IMR-90 (cell line): ENCODE measurements at regions not wholly inside any gene's neighbourhood (a gene's known extent, or its start where the extent isn't known, plus 50 kb on each side); places are given as distances from the start of the nearest gene placed in this dataset.

Source experiments
- ATAC-seq: fragments of 200-7000 bp; cut with Tn5 transposase; 2 replicates; pipeline ENCODE4 v1.9.1; 2020; ENCODE audit warnings: low read depth, mild to moderate bottlenecking, moderate library complexity
- BruUV-seq: library from RNA; stranded (reverse); fragments of 400-500 nt; replicated peaks from 2 replicates; lab custom pipeline; 2021; lab: Mats Ljungman, UMichigan
- CTCF ChIA-PET: fragments of 300-600 bp; formaldehyde crosslinking; extraction: SDS; loops from one replicate; lab custom pipeline; 2021; ENCODE audit warnings: antibody characterized with exemption; lab: Yijun Ruan, JAX
- POLR2A ChIA-PET: fragments of 300-600 bp; sonication (Branson Sonifier 250); formaldehyde crosslinking; loops from one replicate; lab custom pipeline; 2022; ENCODE audit warnings: antibody characterized with exemption; ENCODE audit not compliant: unreplicated experiment; lab: Charles Lee
- DNase-seq: peaks from one replicate; pipeline ENCODE4 v3.0.0; 2013
- H2AFZ ChIP-seq: replicated peaks from 2 replicates; pipeline ENCODE3; 2013; ENCODE audit warnings: low read length, mild to moderate bottlenecking; ENCODE audit not compliant: poor library complexity
- H2AK5ac ChIP-seq: 2 replicates; pipeline ENCODE4 v1.6.1; 2013; ENCODE audit warnings: low read depth, low read length, inconsistent platforms
- H2AK9ac ChIP-seq: replicated peaks from 2 replicates; pipeline ENCODE3; 2013; ENCODE audit warnings: mild to moderate bottlenecking, low read depth, low read length, moderate library complexity; ENCODE audit not compliant: poor library complexity
- H2BK120ac ChIP-seq: 2 replicates; pipeline ENCODE4 v1.6.1; 2013; ENCODE audit warnings: low read depth, low read length, inconsistent platforms
- H2BK15ac ChIP-seq: 3 replicates; pipeline ENCODE4 v1.6.1; 2013; ENCODE audit warnings: low read depth, low read length, inconsistent platforms
- H2BK20ac ChIP-seq: 2 replicates; pipeline ENCODE4 v1.6.1; 2013; ENCODE audit warnings: low read depth, mild to moderate bottlenecking, inconsistent platforms, low read length, moderate library complexity
- H2BK5ac ChIP-seq: 2 replicates; pipeline ENCODE4 v1.6.1; 2013; ENCODE audit warnings: mild to moderate bottlenecking, low read depth, low read length, inconsistent platforms; ENCODE audit not compliant: poor library complexity, severe bottlenecking
- H3K14ac ChIP-seq: replicated peaks from 2 replicates; pipeline ENCODE4 v1.6.1; 2013; ENCODE audit warnings: low read depth, low read length, inconsistent platforms
- H3K18ac ChIP-seq: 2 replicates; pipeline ENCODE4 v1.6.1; 2013; ENCODE audit warnings: low read depth, low read length, control low read depth
- H3K23ac ChIP-seq: 2 replicates; pipeline ENCODE4 v1.6.1; 2013; ENCODE audit warnings: low read depth, low read length, inconsistent platforms
- H3K27ac ChIP-seq: 2 replicates; pipeline ENCODE4 v1.5.1; 2013; ENCODE audit warnings: mild to moderate bottlenecking, control low read depth, low read length; ENCODE audit not compliant: insufficient read depth
- H3K27me3 ChIP-seq: 2 replicates; pipeline ENCODE4 v1.6.1; 2013; ENCODE audit warnings: low read length; ENCODE audit not compliant: control insufficient read depth, insufficient read depth
- H3K36me3 ChIP-seq: 2 replicates; pipeline ENCODE4 v1.6.1; 2013; ENCODE audit warnings: low read length, mixed read lengths; ENCODE audit not compliant: control insufficient read depth, insufficient read depth
- H3K4ac ChIP-seq: 2 replicates; pipeline ENCODE4 v1.6.1; 2013; ENCODE audit warnings: low read depth, low read length, inconsistent platforms
- H3K4me1 ChIP-seq: 2 replicates; pipeline ENCODE4 v1.6.1; 2013; ENCODE audit warnings: low read length, mixed read lengths; ENCODE audit not compliant: control insufficient read depth, insufficient read depth
- H3K4me2 ChIP-seq: 2 replicates; pipeline ENCODE4 v1.6.1; 2013; ENCODE audit warnings: low read depth, mild to moderate bottlenecking, control low read depth, low read length, moderate library complexity
- H3K4me3 ChIP-seq: 2 replicates; pipeline ENCODE4 v1.5.1; 2013; ENCODE audit warnings: low read depth, mild to moderate bottlenecking, control low read depth, low read length, moderate library complexity; ENCODE audit not compliant: insufficient read depth
- H3K56ac ChIP-seq: 2 replicates; pipeline ENCODE4 v1.6.1; 2013; ENCODE audit warnings: low read length, inconsistent platforms; ENCODE audit not compliant: insufficient read depth; ENCODE audit errors: extremely low read depth
- H3K79me1 ChIP-seq, 2 experiments: 2 replicates each; pipeline ENCODE4 v1.6.1; 2013; ENCODE audit warnings: low read length in 2 of 2, inconsistent platforms in 1 of 2, low read depth in 1 of 2
- H3K9ac ChIP-seq: 2 replicates; pipeline ENCODE4 v1.6.1; 2013; ENCODE audit warnings: low read depth, low read length, control low read depth
- H3K9me1 ChIP-seq: 2 replicates; pipeline ENCODE4 v1.6.1; 2013; ENCODE audit warnings: low read length, inconsistent platforms; ENCODE audit not compliant: insufficient read depth
- H3K9me3 ChIP-seq: 2 replicates; pipeline ENCODE4 v1.6.1; 2013; ENCODE audit warnings: low read length; ENCODE audit not compliant: control insufficient read depth, insufficient read depth
- H4K20me1 ChIP-seq: 2 replicates; pipeline ENCODE4 v1.6.1; 2013; ENCODE audit warnings: low read length, inconsistent platforms; ENCODE audit not compliant: insufficient read depth
- H4K5ac ChIP-seq: 2 replicates; pipeline ENCODE4 v1.6.1; 2013; ENCODE audit warnings: mild to moderate bottlenecking, low read depth, low read length, control low read depth
- H4K8ac ChIP-seq, 2 experiments: 2 replicates each; pipeline ENCODE4 v1.6.1; 2013; ENCODE audit warnings: low read depth in 2 of 2, low read length in 2 of 2, control low read depth in 1 of 2, inconsistent platforms in 1 of 2
- H4K91ac ChIP-seq: 2 replicates; pipeline ENCODE4 v1.6.1; 2013; ENCODE audit warnings: low read depth, low read length, inconsistent platforms; ENCODE audit not compliant: insufficient read depth
- CEBPB ChIP-seq: IDR thresholded peaks from 2 replicates; pipeline ENCODE4 v1.6.1; 2012; ENCODE audit warnings: low read depth, low read length, improper control_type of control experiment
- ELK1 ChIP-seq: fragments of 150-350 bp; IDR thresholded peaks from 2 replicates; pipeline ENCODE4 v1.6.1; 2016; ENCODE audit warnings: low read depth, mild to moderate bottlenecking, low read length, moderate library complexity, borderline replicate concordance
- RCOR1 ChIP-seq: IDR thresholded peaks from 2 replicates; pipeline ENCODE4 v1.6.1; 2012; ENCODE audit warnings: mild to moderate bottlenecking, low read length, improper control_type of control experiment; ENCODE audit not compliant: insufficient replicate concordance
- RFX5 ChIP-seq: IDR thresholded peaks from 2 replicates; pipeline ENCODE4 v1.8.0; 2012; ENCODE audit warnings: low read depth, mild to moderate bottlenecking, low read length, moderate library complexity
- WGBS, 2 experiments: methylation state at CpG; one replicate each; pipeline versions ENCODE4 v1.1.5 to v1.1.7; 2013; ENCODE audit warnings: missing lambda C conversion rate in 2 of 2; ENCODE audit not compliant: insufficient read length in 1 of 2; ENCODE audit errors: extremely low coverage in 2 of 2; 5-methylcytosine and 5-hydroxymethylcytosine counted together
- dilution Hi-C: fragments of 300-500 bp; cut with HindIII; formaldehyde crosslinking; loops from one replicate; pipeline ENCODE4 v1.14.3; 2018; ENCODE audit warnings: low sequenced_read_pairs; ENCODE audit not compliant: unreplicated experiment
- in situ Hi-C: fragments of 300-500 bp; cut with MboI; formaldehyde crosslinking; loops from 3 replicates; pipeline ENCODE4 v1.14.3; 2019; ENCODE audit warnings: low sequenced_read_pairs, inconsistent platforms, mixed read lengths
- intact Hi-C: fragments of 100-400 bp; cut with micrococcal nuclease; formaldehyde crosslinking; loops from 2 replicates; pipeline ENCODE4 v1.10.0; 2022

- H2AK5ac ChIP-seq: no peak overlapping the region
- H2BK5ac ChIP-seq: no peak overlapping the region
- H2AK9ac ChIP-seq: no peak overlapping the region
- H2BK20ac ChIP-seq: no peak overlapping the region
- H3K9me1 ChIP-seq: no peaks in the 10 kb centered on the region
- ATAC-seq (no peak), DNase-seq (no peak)
- H2BK15ac ChIP-seq: no peak overlapping the region
- BruUV-seq: no TSS peak
- intact Hi-C loops (no loop called here), dilution Hi-C loops (no loop called here), in situ Hi-C loops (no loop called here)
- no peak overlapping the region for H3K56ac ChIP-seq
- H3K4me2 ChIP-seq: no peak overlapping the region
- no peak overlapping the region for H3K9ac ChIP-seq
- ChIA-PET POLR2A (no interaction called here), CTCF (interaction anchor here (0.6 kb wide), 1 partner anchor 462 kb away, joined by 5 read pairs; no protein-coding TSS in a partner anchor)
- H3K14ac ChIP-seq: no peak overlapping the region
- H3K79me1 ChIP-seq: no peaks in the 10 kb centered on the region
- H2AFZ ChIP-seq: no peak overlapping the region
- no peaks in the 10 kb centered on the region for H3K4me1 ChIP-seq
- H3K18ac ChIP-seq: no peak overlapping the region
- no peaks in the 10 kb centered on the region for H3K36me3 ChIP-seq
- no peak overlapping the region for H3K4ac ChIP-seq
- no peak overlapping the region for H4K5ac ChIP-seq
- TF ChIP-seq ELK1: no peak
- TF ChIP-seq RFX5: no peak
- TF ChIP-seq CEBPB: no peak
- TF ChIP-seq RCOR1: no peak
- peaks cover 11% of the 10 kb centered on the region; the same call in 1 of the 2 replicates for H3K9me3 ChIP-seq
- H3K27ac ChIP-seq: no peak overlapping the region
- H4K20me1 ChIP-seq: no peaks in the 10 kb centered on the region
- H3K23ac ChIP-seq: no peak overlapping the region
- no peak overlapping the region for H3K4me3 ChIP-seq
- H3K27me3 ChIP-seq: no peaks in the 10 kb centered on the region
- H4K8ac ChIP-seq: no peak overlapping the region
- no peak overlapping the region for H4K91ac ChIP-seq
- WGBS, 2 experiments: 66% methylated on average over 5 of the region's 6 CpGs; no CpG with 5 or more reads in 1 of the 2 experiments
- H2BK120ac ChIP-seq: no peak overlapping the region
These were observed 178.3 kb upstream of the RALGAPA2 start for GRCh38 chr20:20890751-20891150.
